ENCODE measurements at regions not wholly inside any gene's neighbourhood (a gene's known extent, or its start where the extent isn't known, plus 50 kb on each side); places are given as distances from the start of the nearest gene placed in this dataset.

DNA sequence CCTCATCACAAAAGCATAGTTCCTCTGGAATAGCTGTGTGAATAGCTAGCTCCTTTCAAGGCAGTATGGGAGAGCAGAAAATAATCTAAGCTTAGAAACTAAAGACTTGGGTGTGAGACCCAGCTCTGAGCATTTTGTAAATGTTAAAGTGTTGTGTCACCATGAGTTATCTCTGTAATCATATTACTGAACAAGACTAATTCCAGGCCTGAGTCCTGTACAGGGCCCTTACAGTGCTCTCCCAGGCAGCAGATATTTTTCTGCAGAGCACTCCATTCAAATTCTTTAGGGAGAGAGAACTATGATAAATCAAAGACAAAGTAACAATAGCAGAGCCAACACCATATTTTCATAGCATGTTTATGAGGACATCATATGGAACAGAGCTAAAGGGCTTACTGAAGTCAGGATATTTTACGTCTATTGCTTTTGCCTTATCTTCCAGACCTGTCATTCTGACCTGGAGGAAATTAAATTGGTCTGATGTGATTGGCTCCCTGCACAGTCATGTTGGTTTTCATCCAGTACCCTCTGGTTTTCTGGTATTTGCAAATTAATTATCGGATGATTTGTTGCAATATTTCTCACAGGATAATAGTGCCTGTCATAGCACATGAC is 172.6 kb upstream of the PPP2R3A start:
- no peak for DNase-seq (ENCODE audit: low read depth in 2 of 2)

DNA sequence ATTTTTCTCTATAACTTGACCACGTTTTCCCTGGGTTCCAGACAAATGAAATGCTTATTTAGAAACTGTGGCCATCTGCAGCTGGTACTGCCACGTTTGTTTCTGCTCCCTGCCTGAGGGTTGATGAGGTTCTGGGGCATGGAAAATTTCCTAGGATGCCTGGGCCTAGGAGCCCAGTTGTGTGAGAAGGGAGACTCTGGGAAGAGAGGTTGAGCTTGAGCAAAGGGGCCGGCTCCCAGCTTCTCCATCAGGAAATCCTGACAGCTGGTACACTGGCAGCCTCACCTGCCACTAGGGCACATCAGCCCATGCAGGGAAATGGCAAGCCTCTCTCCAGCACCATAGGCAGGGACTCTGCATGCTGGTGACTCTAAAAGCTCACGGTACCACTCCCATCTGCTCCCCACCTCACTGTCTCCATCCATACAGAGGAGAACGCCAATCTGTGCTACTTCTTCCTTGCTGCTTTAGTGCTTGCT is 165.4 kb upstream of the PPP2R3A start:
- no peak for DNase-seq (ENCODE audit: low read depth in 2 of 2)

DNA sequence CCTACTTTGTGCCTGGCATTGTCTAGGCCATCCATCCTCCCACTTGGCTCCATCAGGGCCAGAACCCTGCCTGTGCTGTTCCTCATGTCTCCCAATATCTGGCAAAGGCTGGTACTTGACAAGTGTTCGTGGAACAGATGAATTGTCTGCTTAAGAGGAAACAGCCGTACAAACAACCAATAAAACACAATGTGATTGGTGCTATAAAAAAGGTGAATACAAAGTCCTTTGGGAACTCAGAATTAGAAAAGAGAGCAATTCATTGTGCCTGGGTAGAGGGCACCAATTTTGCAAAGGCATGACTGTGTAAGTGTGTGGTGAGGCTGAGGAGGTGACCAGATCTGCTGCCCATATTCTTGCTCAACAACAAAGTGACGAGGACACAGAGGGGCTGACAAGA is 164.5 kb upstream of the PPP2R3A start:
- no peak for DNase-seq (ENCODE audit: low read depth in 2 of 2)

DNA sequence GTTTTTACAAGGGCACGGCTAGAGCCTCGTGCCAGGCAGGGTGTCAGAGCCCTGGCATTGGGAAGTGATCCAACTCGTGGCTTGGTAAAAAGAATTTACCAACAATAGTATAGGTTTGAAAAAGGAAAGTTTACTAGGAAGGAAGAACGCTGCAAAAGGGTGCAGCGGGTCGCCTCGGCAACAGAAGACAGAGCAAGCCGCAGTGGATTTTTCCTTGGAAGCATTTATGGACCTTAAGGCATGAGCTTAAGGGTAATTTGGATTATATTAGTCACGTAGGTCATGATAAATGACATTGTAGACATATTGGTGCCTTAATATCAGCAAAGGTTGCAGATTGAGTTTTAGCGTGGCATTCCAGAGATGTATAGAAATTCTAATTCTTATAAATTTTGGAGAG is 163.4 kb upstream of the PPP2R3A start:
- no peak for DNase-seq (ENCODE audit: low read depth in 2 of 2)

DNA sequence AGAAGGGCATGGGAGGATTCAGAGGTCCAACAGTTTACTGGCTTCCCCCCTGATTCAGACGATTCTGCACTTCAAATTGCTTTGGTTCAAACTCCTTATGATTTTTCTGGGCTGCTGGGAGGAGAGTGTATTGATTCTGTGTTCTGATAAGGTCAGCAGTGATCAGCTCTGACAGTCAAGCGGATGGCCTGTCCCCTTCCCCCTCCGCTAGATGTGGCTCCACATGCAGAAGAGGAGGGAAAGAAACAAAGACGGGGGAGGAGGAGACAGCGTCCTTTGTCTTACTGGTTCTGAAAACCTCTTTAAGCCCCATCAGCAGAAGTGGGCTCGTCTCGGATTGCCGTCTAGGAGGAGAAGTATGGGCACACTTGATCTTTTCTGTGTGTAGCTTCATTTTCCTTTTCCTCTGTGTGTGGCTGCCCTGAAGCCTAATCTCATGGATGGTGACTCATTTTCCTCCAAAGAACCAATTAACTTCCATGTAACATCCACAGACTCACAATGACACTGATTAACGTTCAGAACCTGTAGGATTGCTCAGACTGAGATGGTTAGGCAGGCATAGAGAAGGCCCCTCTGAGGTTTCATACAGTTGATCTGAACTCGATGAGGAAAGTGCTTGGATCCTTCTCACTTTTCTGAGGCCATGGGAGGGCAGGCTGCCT is 162.4 kb upstream of the PPP2R3A start:
- DNase-seq (ENCODE audit: low read depth in 2 of 2), result no peak

DNA sequence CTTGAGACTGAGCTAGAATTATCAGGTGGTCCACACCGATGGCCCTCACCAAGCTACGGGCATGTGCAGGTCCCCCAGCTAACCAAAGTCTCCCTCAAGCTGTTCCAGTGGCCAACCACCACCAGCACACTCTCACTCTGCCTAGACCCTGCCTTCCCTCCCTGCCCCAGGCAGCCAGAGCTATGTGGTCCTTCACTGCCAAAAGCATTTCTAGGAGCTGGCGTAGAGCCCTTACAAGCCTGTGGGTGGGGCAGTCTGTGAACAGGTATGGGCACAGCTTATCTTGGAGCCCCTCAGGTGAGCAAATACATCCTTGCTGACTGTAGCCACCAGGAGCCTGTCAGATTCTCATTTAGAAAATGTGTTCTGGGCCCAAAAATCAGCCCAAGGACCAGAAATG is 159.8 kb upstream of the PPP2R3A start:
- DNase-seq (ENCODE audit: low read depth in 2 of 2), result no peak

DNA sequence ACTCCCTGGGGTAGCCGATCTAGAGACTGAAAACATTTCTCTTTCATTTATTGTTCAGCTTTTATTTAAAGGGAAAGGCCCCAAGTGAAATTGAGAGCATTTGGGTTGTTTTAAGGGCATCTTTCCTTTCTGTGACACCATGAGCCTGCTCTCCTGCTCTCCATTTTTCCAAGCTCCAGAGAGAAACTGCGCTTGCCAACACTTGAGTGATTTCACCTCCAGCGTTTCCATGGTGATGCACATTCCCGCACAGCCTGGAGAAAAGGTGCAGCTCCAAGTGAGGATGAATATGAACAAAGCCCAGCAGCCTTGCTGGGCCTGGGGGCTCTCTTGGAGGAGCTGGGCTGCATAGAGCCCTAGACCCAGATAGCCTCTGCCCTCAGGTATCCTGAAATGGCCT is 159.2 kb upstream of the PPP2R3A start:
- DNase-seq (ENCODE audit: low read depth in 2 of 2), result no peak

DNA sequence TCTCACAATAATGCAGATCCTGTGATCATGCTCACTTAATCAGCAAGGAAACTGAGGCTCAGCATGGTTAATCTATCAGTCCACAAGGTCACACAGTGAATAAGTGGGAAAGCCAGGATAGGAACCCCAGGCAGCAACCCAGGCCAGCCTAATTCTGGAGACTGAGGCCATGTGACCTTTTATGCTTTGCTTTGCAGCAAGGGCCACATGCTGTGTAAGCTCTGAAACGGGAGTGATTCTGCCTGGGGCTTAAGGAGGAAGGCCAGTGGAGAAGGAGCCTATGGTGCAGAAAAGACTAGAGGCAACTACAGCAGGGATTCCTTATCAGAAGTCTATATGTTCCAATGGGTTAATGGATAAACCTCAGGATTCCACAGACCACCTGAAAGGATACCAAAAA is 157.6 kb upstream of the PPP2R3A start:
- DNase-seq (ENCODE audit: low read depth in 2 of 2), result no peak

DNA sequence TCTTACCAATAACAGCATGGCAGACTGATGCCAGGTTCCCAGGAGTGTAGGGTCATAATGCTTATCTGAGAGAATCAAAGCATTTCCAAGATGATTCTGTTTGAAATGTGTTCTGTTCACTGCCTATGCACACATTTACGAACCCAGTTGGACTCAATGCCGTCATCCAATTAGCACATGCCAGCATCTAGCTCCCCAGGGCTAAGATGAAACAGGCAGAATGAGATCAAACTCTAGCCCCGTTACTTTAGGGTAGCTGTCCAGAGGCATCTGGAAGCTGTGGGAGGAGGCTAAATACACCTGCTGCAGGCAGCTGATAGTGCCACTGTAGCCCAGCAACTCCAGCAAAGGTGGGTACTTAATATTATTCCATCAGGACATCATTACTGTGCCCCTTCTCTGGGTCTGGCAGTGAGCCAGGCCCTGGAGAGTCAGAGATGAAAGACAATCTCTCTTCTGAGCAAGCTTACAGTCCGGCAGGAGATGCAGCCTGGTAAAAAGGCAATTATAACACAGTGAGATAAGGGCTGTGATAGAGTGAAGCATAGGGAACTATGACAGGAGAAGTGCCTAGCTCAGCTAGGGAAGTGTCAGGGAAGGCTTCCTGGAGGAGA is 156.4 kb upstream of the PPP2R3A start:
- DNase-seq (ENCODE audit: low read depth in 2 of 2), result no peak

DNA sequence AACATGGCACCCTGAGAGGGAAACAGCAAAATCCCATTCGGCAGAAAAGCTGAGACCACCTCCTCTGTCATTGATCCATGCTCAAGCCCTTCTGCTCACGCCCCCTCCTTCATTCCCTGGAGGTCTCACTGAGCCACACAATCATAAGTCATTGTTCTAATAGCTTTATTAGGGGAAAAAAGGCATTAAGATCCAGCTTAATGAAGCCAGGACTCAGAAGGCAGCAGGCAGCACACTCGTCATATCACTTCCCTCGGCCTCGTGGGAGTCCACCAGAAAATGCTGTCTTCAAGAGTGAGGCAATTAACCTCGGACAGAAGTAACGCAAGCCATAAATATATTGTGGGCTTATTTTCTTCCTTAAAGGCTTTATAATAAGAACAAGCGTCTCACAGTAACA is 153.9 kb upstream of the PPP2R3A start:
- no peak for DNase-seq (ENCODE audit: low read depth in 2 of 2)

DNA sequence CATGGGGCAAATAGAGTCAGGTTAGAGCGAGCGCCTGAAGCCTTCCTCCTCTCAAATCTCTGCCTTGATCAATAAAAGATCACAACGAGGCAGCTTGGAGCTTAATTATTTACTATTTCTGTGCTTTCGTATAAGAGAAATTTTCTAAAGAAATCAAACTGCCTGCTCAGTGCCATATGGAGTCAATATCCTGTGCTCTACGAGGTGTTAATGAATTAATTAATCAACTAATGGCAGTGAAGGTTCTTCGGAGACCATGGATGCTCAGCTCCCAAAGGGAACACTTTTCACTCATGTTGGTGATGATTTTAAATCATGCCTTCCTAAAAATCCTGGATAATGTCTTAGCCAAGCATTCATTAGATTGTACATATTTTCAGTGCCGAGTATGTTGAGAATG is 153.5 kb upstream of the PPP2R3A start:
- no peak for DNase-seq (ENCODE audit: low read depth in 2 of 2)

DNA sequence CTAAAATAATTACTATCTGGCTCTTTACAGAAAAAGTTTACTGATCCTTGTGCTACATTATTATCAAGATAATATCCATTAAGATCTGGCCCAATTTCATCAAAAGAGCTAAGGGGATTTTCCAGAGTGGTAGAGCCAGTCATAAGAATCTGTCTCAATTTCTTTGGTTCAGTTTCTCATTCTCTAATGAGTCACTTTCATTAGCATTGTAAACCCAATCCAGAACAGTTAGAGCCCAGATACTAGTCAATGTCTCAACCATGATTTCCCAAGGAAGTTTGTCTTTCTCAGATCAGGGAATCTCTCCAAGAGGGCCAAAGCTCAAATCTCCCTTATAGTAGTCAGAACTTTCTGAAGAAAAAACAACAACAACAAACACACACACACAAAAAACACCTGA is 131.1 kb upstream of the PPP2R3A start:
- DNase-seq (ENCODE audit: low read depth in 2 of 2), result no peak

DNA sequence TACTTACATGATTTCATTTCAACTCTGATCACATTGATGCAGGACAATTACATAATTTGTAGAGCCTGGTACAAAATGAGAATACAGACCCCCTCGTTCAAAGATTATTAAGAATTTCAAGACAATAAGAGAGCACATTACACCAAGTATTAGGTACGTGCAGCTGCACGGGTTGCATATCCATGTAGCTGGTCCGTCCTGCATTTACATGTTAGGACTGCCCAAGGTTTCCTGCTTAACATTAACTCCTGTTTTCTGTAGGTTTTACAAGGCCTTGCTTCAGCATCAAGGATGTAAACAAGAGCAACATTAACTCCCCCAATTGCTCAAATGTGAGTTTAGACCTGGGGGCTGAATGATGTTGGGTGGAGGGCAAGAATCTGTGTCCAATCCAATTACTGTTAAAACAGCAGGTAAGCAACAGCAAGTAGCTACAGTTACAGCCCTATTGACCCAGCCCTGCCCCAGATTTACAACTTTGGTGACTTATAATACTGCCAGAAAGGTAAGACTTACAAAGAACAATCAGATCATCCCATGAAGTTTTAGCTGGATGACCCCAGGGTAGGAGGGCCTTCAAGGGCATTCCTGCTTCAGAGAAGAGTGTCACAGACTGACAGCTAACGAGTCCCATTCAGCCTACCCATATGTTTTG is 127.4 kb upstream of the PPP2R3A start:
- DNase-seq (ENCODE audit: low read depth in 2 of 2), result no peak

DNA sequence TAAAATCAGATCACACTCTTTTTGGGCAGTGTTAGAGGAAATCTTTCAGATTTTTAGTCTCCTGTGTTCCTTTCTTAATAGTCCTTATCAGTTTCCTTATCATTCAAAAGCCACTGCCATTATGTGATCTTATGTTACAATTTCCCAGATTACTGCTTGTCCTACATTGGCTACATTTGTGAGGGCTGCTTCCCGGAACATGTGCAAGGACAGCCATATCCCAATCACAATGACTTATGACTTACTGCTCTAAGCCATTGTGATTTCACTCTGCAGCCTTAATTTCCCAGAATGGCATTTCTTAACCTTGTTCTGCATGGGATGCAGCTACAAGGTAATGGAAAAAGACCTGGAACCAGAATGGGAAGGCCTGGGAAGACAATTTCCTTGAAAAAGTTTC is 125.1 kb upstream of the PPP2R3A start:
- DNase-seq (ENCODE audit: low read depth in 2 of 2), result no peak

DNA sequence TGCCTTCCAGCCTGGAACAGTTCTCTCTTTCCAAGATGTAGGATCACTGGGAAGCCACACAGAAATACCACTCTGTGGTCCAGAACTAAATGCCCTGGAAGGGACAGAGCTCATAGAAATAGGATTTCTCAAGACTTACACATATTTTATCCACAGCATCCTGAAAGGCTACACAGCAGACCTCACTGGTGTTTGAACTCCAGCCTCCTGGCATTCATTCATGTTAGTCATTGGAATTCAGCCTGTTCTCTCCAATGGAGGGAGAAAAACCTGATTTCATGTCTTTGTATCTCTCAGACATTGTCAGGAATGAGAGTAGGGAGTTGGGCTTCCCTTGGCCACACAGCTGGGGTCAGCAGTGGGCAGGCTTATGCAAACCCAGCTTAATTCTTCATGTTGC is 121.1 kb upstream of the PPP2R3A start:
- DNase-seq (ENCODE audit: low read depth in 2 of 2), result no peak

DNA sequence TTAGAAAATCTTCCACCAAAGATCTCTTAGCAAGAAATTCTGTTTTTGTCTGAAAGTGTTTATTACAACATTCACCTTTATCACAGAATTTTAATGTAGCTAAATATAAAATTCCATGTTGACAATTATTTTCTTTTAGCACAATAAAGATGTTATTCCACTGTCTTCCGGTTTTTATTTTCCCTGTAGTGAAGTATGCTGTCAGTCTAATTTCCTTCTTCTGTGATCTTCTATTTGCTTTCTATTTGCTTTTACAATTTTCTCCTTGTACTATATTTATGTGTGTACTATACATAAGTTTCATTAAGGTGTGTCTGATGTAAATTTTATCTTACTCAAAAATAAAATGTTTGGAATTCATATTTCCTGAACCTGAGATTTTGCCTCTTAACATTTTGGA is 117.5 kb upstream of the PPP2R3A start:
- no peak for DNase-seq (ENCODE audit: low read depth in 2 of 2)

DNA sequence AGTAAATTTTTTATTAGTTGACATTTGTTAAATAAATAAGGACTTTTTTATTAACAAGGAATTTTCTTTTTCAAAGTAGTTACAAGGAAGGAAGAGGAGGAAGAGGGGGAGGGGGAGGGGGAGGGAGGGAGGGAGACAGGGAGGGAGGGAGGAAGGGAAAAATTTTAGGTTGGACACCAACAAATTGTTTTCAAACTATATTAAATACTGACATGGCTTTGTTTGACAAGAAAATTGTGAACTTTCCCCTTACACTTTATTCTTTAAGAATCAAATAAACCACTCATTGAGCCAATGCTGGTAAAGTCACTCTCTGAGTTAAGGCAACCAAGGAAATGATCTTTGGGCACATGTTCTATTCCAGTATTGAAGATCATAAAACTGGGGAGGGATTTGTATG is 115.7 kb upstream of the PPP2R3A start:
- no peak for DNase-seq (ENCODE audit: low read depth in 2 of 2)

DNA sequence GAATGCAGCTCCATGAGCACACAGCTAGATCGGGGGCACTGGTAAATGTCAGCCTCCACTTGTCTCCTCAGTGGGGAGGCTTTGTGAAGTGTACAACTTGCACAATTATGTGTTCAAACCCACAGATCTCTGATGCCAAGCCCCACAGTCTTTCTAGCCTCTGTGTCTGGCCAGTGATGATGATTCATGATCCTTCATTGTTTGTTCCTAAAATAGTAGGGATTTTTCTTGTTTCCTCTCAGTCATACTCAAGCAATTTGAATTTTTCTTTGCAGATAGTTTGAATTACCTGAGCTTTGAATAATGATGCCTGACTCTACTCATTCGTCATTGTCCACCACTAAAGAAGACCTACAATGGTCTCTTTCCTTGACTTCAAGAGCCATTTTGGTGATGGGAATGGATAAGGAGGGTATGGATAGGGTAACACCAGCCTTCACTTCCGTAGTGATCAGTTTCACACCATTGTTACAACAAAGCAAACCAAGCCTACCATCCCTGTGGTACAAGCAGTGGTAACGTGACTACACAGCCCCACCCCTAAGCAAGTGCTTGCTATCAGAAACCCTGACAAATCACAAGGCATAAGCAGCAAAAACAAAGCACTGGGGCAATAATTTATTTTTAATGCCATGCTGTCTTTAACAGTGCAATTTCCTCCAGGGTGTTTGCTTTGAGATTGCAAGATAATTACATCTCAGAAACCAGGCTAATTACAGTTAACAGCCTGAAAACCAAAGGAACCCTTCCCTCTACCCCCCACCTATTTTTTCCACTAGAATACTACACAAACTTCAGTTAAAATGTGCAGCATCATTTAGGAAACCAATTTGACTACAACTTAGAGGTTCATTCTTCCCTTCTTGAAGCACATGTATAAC is 114.1 kb upstream of the PPP2R3A start:
- no peak for DNase-seq (ENCODE audit: low read depth in 2 of 2)

DNA sequence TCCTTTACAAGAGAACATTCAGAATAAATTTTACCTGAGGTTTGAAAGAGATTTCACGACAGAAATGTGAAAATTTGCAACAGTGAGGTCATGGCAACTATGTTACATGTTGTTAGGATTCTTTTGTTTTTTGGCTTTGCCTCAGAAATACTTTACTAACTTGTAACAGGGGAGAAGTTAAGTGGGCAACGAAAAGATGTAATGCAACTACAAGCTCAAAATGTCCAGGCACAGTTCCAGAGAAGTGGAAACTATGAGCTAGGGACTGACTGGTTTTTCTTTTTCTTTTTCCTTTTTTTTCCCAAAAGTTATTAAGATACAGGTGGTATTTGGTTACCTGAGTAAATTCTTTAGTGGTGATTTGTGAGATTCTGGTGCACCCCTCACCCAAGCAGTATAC is 111.5 kb upstream of the PPP2R3A start:
- DNase-seq (ENCODE audit: low read depth in 2 of 2), result no peak

DNA sequence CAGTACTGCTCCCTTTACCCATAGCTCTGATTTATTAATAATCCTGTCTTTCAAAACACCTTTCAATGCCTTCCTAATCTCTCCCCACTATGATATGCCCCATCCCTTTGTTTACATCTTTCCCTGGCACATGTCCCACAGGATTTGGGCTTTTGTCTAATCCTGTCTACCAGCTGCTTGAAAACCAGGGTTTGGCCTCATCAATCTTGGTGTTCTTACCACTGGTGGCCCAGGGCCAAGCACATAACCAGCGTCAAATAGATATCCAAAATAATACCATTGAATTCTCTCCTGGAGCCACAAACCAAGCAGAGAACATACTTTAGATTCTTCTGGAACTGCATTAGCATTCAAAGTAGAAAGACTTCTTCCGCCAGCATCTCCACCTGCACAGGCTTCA is 104.8 kb upstream of the PPP2R3A start:
- no peak for DNase-seq (ENCODE audit: low read depth in 2 of 2)

DNA sequence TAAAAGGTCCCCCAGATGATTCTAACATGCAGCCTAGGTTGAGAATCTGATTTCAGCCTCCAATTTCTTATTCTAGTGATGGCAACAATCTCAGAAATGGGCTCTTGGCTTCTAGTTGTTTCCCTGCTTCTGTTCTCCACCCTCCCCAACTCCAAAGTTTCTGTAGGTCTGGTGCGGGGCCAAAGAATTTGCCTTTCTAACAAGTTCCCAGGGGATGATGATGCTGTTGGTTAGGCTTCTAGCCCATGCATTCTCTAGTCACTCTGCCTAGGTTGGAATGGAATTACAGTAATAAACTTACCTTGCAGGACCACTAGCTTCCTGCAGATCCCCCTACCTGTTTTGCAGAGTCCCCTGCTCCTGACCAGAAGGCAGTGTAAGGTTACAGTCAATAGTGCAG is 103.2 kb upstream of the PPP2R3A start:
- DNase-seq (ENCODE audit: low read depth in 2 of 2), result no peak

DNA sequence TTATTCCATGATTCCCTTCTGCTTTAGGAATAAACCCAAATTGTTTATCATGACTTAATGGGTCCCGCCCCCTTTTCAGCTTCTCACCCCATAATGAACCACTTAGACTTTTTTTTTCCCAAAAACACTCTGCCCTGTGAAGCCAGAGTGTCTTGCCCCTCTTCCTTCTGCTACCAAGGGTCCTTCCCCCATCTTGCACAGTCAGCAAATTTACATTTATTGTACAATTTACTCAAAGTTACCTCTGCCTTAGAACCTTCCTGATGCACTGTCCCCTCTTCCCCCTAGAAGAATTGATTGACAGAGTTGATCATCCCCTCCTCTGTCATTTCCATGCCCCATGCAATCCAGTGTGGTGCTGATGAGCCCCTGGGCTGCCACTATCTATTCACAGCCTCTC is 101.5 kb upstream of the PPP2R3A start:
- DNase-seq (ENCODE audit: low read depth in 2 of 2), result no peak
